OCI-LY1 (cell line): ENCODE measurements at regions not wholly inside any gene's neighbourhood (a gene's known extent, or its start where the extent isn't known, plus 50 kb on each side); places are given as distances from the start of the nearest gene placed in this dataset.

Experiments
- H2AFZ ChIP-seq: fragments of 200-600 bp; sonication (generic), shearing (Covaris generic); 2 replicates; pipeline ENCODE4 v1.6.0; 2014; ENCODE audit warnings: antibody characterized with exemption, mild to moderate bottlenecking, low read length
- H3F3A ChIP-seq: fragments of 200-600 bp; sonication (generic), shearing (Covaris generic); 2 replicates; pipeline ENCODE4 v1.6.0; 2014; ENCODE audit warnings: mild to moderate bottlenecking, antibody characterized with exemption, low read length, moderate library complexity; ENCODE audit not compliant: insufficient read depth
- H3K27ac ChIP-seq: fragments of 200-600 bp; sonication (generic); 2 replicates; pipeline ENCODE4 v1.5.1; 2014; ENCODE audit warnings: low read length, mixed run types, mild to moderate bottlenecking, low read depth; ENCODE audit not compliant: poor library complexity, severe bottlenecking
- H3K27me3 ChIP-seq: fragments of 200-600 bp; sonication (generic); 2 replicates; pipeline ENCODE4 v1.6.0; 2014; ENCODE audit warnings: antibody characterized with exemption, mild to moderate bottlenecking, low read length, moderate library complexity; ENCODE audit not compliant: insufficient read depth
- H3K36me3 ChIP-seq: fragments of 200-600 bp; sonication (generic); 2 replicates; pipeline ENCODE4 v1.6.1; 2014; ENCODE audit warnings: mild to moderate bottlenecking, antibody characterized with exemption, low read length, moderate library complexity, mixed read lengths; ENCODE audit not compliant: insufficient read depth
- H3K4me1 ChIP-seq: fragments of 200-600 bp; sonication (generic); 2 replicates; pipeline ENCODE4 v1.5.1; 2014; ENCODE audit warnings: mild to moderate bottlenecking, low read length, moderate library complexity; ENCODE audit not compliant: insufficient read depth, severe bottlenecking
- H3K4me2 ChIP-seq: fragments of 200-600 bp; sonication (generic), shearing (Covaris generic); 2 replicates; pipeline ENCODE4 v1.6.1; 2014; ENCODE audit warnings: low read length
- H3K4me3 ChIP-seq: fragments of 200-600 bp; sonication (generic); 2 replicates; pipeline ENCODE4 v1.5.1; 2014; ENCODE audit warnings: low read length, low read depth, mild to moderate bottlenecking, mixed read lengths; ENCODE audit not compliant: poor library complexity, severe bottlenecking
- H3K79me2 ChIP-seq: fragments of 200-600 bp; shearing (Covaris generic); 2 replicates; pipeline ENCODE4 v1.6.1; 2016; ENCODE audit warnings: mixed run types, low read length, mixed read lengths; ENCODE audit not compliant: insufficient read depth
- H3K9ac ChIP-seq: fragments of 200-600 bp; sonication (generic), shearing (Covaris generic); 2 replicates; pipeline ENCODE4 v1.6.1; 2014; ENCODE audit warnings: mild to moderate bottlenecking, low read length, mixed read lengths
- H3K9me2 ChIP-seq: fragments of 200-600 bp; sonication (generic), shearing (Covaris generic); 2 replicates; pipeline ENCODE4 v1.6.1; 2014; ENCODE audit warnings: low read depth, mild to moderate bottlenecking, low read length, mixed read lengths
- H3K9me3 ChIP-seq: fragments of 200-600 bp; shearing (Covaris generic); 2 replicates; pipeline ENCODE4 v1.6.1; 2014; ENCODE audit warnings: low read length, mixed read lengths
- H4K20me1 ChIP-seq: fragments of 200-600 bp; sonication (generic), shearing (Covaris generic); 2 replicates; pipeline ENCODE4 v1.6.0; 2016; ENCODE audit warnings: mild to moderate bottlenecking, low read length; ENCODE audit not compliant: insufficient read depth
- CTCF ChIP-seq: fragments of 200-600 bp; sonication (generic), shearing (Covaris generic); IDR thresholded peaks from 2 replicates; pipeline ENCODE4 v1.5.1; 2017; ENCODE audit warnings: mild to moderate bottlenecking, antibody characterized with exemption, low read length, moderate library complexity, mixed read lengths
- EZH2 ChIP-seq: fragments of 200-600 bp; sonication (generic), shearing (Covaris generic); IDR thresholded peaks from 2 replicates; pipeline ENCODE4 v1.8.0; 2017; ENCODE audit warnings: borderline replicate concordance, mixed run types, mild to moderate bottlenecking, antibody characterized with exemption, low read length, moderate library complexity, mixed read lengths

GRCh38 chr21:16552880-16553279 is 823.1 kb downstream of the USP25 start:
- Histone ChIP-seq H2AFZ (no peak overlapping the region), H3K9me2 (no peaks in the 10 kb centered on the region), H4K20me1 (no peaks in the 10 kb centered on the region), H3K9me3 (no peaks in the 10 kb centered on the region), H3K79me2 (no peaks in the 10 kb centered on the region), H3K9ac (no peak overlapping the region), H3K27me3 (no peaks in the 10 kb centered on the region), H3K36me3 (no peaks in the 10 kb centered on the region), H3K4me3 (no peak overlapping the region), H3K4me1 (no peaks in the 10 kb centered on the region), H3K27ac (no peak overlapping the region), H3F3A (no peaks in the 10 kb centered on the region), H3K4me2 (no peak overlapping the region)
- TF ChIP-seq EZH2 (no peak), CTCF (no peak)

GRCh38 chr21:16554503-16554902 is 824.7 kb downstream of the USP25 start:
- Histone ChIP-seq H3K4me1 (no peaks in the 10 kb centered on the region), H3K27ac (no peak overlapping the region), H3K27me3 (no peaks in the 10 kb centered on the region), H3K36me3 (no peaks in the 10 kb centered on the region), H3K4me2 (no peak overlapping the region), H3K9ac (no peak overlapping the region), H3F3A (no peaks in the 10 kb centered on the region), H3K9me2 (no peaks in the 10 kb centered on the region), H3K4me3 (no peak overlapping the region), H3K9me3 (no peaks in the 10 kb centered on the region), H2AFZ (no peak overlapping the region), H3K79me2 (no peaks in the 10 kb centered on the region), H4K20me1 (no peaks in the 10 kb centered on the region)
- no peak for TF ChIP-seq CTCF
- TF ChIP-seq EZH2 = no peak

GRCh38 chr21:16563116-16563515 is 833.3 kb downstream of the USP25 start:
- Histone ChIP-seq H3K4me1 (no peaks in the 10 kb centered on the region), H3K27me3 (no peaks in the 10 kb centered on the region), H4K20me1 (no peaks in the 10 kb centered on the region), H3K4me2 (no peak overlapping the region), H3K9ac (no peak overlapping the region), H3F3A (no peaks in the 10 kb centered on the region), H3K27ac (no peak overlapping the region), H3K36me3 (no peaks in the 10 kb centered on the region), H3K9me2 (no peaks in the 10 kb centered on the region), H3K4me3 (no peak overlapping the region), H3K9me3 (no peaks in the 10 kb centered on the region), H2AFZ (no peak overlapping the region), H3K79me2 (no peaks in the 10 kb centered on the region)
- TF ChIP-seq CTCF = no peak
- no peak for TF ChIP-seq EZH2
